Cardiac muscle cell (in vitro differentiated cells and primary cell): ENCODE measurements at regions not wholly inside any gene's neighbourhood (a gene's known extent, or its start where the extent isn't known, plus 50 kb on each side); places are given as distances from the start of the nearest gene placed in this dataset.

Experiments
- DNase-seq, 2 donors: peaks; one replicate each; pipeline versions ENCODE4 v3.0.0 to v3.0.0-alpha.2; 2010 to 2017; ENCODE audit warnings: low read depth in 1 of 2, low spot score in 1 of 2
- H3K27ac ChIP-seq: fragments of 200-600 bp; sonication (generic); 2 replicates; pipeline ENCODE4 v1.5.1; 2016
- H3K27me3 ChIP-seq: fragments of 200-600 bp; sonication (generic); 2 replicates; pipeline ENCODE4 v1.6.0; 2016; ENCODE audit warnings: control low read depth
- H3K36me3 ChIP-seq: fragments of 200-600 bp; sonication (generic); 2 replicates; pipeline ENCODE4 v1.5.1; 2016; ENCODE audit warnings: control low read depth
- H3K4me1 ChIP-seq: fragments of 200-600 bp; sonication (generic); 2 replicates; pipeline ENCODE4 v1.8.1; 2017; ENCODE audit warnings: low read depth, mild to moderate bottlenecking, mixed run types
- H3K4me3 ChIP-seq: fragments of 200-600 bp; sonication (generic); 2 replicates; pipeline ENCODE4 v1.5.1; 2016; ENCODE audit warnings: mild to moderate bottlenecking
- H3K9me3 ChIP-seq: fragments of 200-600 bp; sonication (generic); 2 replicates; pipeline ENCODE4 v1.5.1; 2017; ENCODE audit warnings: low read depth, mild to moderate bottlenecking, control low read depth
- CTCF ChIP-seq: IDR thresholded peaks from 2 replicates; pipeline ENCODE4 v1.5.1; 2012; ENCODE audit warnings: low read depth, mild to moderate bottlenecking, low read length

GRCh38 chr12:107306141-107306659 is 212.9 kb upstream of the CRY1 start:
- H3K27ac ChIP-seq, result no peak overlapping the region

GRCh38 chr12:107308310-107308709 is 215.0 kb upstream of the CRY1 start:
- Histone ChIP-seq H3K36me3 (no peaks in the 10 kb centered on the region), H3K27me3 (peaks cover 35% of the 10 kb centered on the region), H3K27ac (no peak overlapping the region), H3K4me3 (no peak overlapping the region), H3K9me3 (no peaks in the 10 kb centered on the region), H3K4me1 (no peaks in the 10 kb centered on the region)
- no peak for TF ChIP-seq CTCF
- no peak for DNase-seq

More at GRCh38 chr12:107306141-107306659, 212.9 kb upstream of the CRY1 start:
- no peaks in the 10 kb centered on the region for H3K36me3 ChIP-seq
- H3K27me3 ChIP-seq, result peaks cover 21% of the 10 kb centered on the region
- H3K4me1 ChIP-seq, result no peaks in the 10 kb centered on the region
- H3K4me3 ChIP-seq, result no peak overlapping the region
- no peak for DNase-seq
- TF ChIP-seq CTCF, result no peak
- H3K9me3 ChIP-seq, result no peaks in the 10 kb centered on the region

- Histone ChIP-seq H3K4me1 (no peaks in the 10 kb centered on the region), H3K9me3 (no peaks in the 10 kb centered on the region), H3K4me3 (no peak overlapping the region), H3K27me3 (peaks cover 42% of the 10 kb centered on the region), H3K27ac (no peak overlapping the region), H3K36me3 (no peaks in the 10 kb centered on the region)
- DNase-seq, result no peak
- TF ChIP-seq CTCF, result no peak
Observed at GRCh38 chr12:107309020-107309419, 215.7 kb upstream of the CRY1 start.

GRCh38 chr12:107310621-107311020 is 217.3 kb upstream of the CRY1 start:
- Histone ChIP-seq H3K4me3 (no peak overlapping the region), H3K4me1 (no peaks in the 10 kb centered on the region), H3K27me3 (peaks cover 58% of the 10 kb centered on the region), H3K27ac (no peak overlapping the region), H3K9me3 (no peaks in the 10 kb centered on the region), H3K36me3 (no peaks in the 10 kb centered on the region)
- no peak for TF ChIP-seq CTCF
- DNase-seq, result no peak

GRCh38 chr12:107311682-107312081 is 218.3 kb upstream of the CRY1 start:
- H3K36me3 ChIP-seq, result no peaks in the 10 kb centered on the region
- DNase-seq, result no peak
- H3K27me3 ChIP-seq, result peaks cover 60% of the 10 kb centered on the region
- H3K4me3 ChIP-seq, result no peak overlapping the region
- TF ChIP-seq CTCF, result no peak
- H3K27ac ChIP-seq, result no peak overlapping the region
- no peaks in the 10 kb centered on the region for H3K9me3 ChIP-seq
- no peaks in the 10 kb centered on the region for H3K4me1 ChIP-seq
